ENCODE measurements at regions not wholly inside any gene's neighbourhood (a gene's known extent, or its start where the extent isn't known, plus 50 kb on each side); places are given as distances from the start of the nearest gene placed in this dataset.

DNA sequence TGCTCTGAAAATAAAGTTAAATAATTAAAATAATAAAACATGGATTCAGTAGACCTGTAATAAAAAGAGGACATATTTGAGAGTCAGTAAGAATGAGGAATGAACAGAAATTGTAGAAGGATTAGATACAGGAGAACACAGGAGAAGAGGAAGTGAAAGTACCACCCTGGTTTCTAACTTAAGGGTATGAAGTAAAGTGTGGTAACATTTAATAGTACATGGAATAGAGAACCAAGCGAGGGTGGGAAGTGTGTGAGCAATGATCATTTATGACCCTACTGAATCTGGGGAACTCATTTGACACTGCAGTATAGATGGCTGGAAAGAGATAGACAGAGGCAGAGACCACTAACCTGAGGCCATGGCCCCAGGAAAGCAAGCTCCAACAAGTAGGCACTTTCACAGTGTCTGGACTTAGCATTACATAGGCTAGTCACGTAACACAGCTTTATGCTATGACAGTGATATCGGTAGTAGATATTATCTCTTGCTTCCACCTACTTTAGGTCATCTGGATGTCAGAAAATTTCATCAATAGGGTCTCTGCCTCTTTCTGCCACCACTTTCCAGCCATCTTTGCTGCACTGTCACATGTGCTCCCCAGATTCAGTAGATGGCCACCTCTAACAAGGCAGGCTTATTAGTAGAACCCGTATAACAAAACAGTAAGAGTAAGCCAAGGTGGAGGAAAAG is 633.9 kb upstream of the MIR17HG start:
- intact Hi-C loops (cut with DNase I) = no loop called here
- H3K27ac ChIP-seq = no peak overlapping the region
- no peaks in the 10 kb centered on the region for H3K9me3 ChIP-seq
- DNase-seq (no peak), ATAC-seq (peak; percentile 45 to 63)
- TF ChIP-seq, protein P1, sequence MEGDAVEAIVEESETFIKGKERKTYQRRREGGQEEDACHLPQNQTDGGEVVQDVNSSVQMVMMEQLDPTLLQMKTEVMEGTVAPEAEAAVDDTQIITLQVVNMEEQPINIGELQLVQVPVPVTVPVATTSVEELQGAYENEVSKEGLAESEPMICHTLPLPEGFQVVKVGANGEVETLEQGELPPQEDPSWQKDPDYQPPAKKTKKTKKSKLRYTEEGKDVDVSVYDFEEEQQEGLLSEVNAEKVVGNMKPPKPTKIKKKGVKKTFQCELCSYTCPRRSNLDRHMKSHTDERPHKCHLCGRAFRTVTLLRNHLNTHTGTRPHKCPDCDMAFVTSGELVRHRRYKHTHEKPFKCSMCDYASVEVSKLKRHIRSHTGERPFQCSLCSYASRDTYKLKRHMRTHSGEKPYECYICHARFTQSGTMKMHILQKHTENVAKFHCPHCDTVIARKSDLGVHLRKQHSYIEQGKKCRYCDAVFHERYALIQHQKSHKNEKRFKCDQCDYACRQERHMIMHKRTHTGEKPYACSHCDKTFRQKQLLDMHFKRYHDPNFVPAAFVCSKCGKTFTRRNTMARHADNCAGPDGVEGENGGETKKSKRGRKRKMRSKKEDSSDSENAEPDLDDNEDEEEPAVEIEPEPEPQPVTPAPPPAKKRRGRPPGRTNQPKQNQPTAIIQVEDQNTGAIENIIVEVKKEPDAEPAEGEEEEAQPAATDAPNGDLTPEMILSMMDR (IDR thresholded peaks at IDR 0.05) = no peak
- no peaks in the 10 kb centered on the region for H3K27me3 ChIP-seq (ENCODE audit: low read depth)
- no peak overlapping the region for H3K4me3 ChIP-seq
- no peaks in the 10 kb centered on the region for H3K4me1 ChIP-seq
- no peaks in the 10 kb centered on the region for H3K36me3 ChIP-seq

GRCh38 chr13:90715485-90715884 is 632.0 kb upstream of the MIR17HG start:
- intact Hi-C loops (cut with DNase I) = no loop called here
- Histone ChIP-seq H3K4me1 (no peaks in the 10 kb centered on the region), H3K9me3 (no peaks in the 10 kb centered on the region), H3K27ac (no peak overlapping the region), H3K36me3 (no peaks in the 10 kb centered on the region), H3K27me3 (ENCODE audit: low read depth) (no peaks in the 10 kb centered on the region), H3K4me3 (no peak overlapping the region)
- TF ChIP-seq, protein P1 (IDR thresholded peaks at IDR 0.05) = no peak
- ATAC-seq (no peak), DNase-seq (no peak)

- H3K4me3 ChIP-seq = no peak overlapping the region
- intact Hi-C loops (cut with DNase I) = no loop called here
- no peaks in the 10 kb centered on the region for H3K4me1 ChIP-seq
- DNase-seq (no peak), ATAC-seq (peak; percentile 26 to 30)
- H3K27ac ChIP-seq = no peak overlapping the region
- TF ChIP-seq, protein P1 (IDR thresholded peaks at IDR 0.05) = no peak
- H3K27me3 ChIP-seq (ENCODE audit: low read depth) = no peaks in the 10 kb centered on the region
- no peaks in the 10 kb centered on the region for H3K9me3 ChIP-seq
- no peaks in the 10 kb centered on the region for H3K36me3 ChIP-seq
Measured at GRCh38 chr13:90717451-90717936, 630.0 kb upstream of the MIR17HG start.

- H3K4me1 ChIP-seq = no peaks in the 10 kb centered on the region
- no peaks in the 10 kb centered on the region for H3K27me3 ChIP-seq (ENCODE audit: low read depth)
- intact Hi-C loops (cut with DNase I) = no loop called here
- no peak for DNase-seq
- H3K9me3 ChIP-seq = no peaks in the 10 kb centered on the region
- ATAC-seq = no peak
- H3K36me3 ChIP-seq = no peaks in the 10 kb centered on the region
- H3K4me3 ChIP-seq = no peak overlapping the region
- H3K27ac ChIP-seq = no peak overlapping the region
- TF ChIP-seq, protein P1 (IDR thresholded peaks at IDR 0.05) = no peak
Measured at GRCh38 chr13:90719461-90719860, 628.0 kb upstream of the MIR17HG start.

DNA sequence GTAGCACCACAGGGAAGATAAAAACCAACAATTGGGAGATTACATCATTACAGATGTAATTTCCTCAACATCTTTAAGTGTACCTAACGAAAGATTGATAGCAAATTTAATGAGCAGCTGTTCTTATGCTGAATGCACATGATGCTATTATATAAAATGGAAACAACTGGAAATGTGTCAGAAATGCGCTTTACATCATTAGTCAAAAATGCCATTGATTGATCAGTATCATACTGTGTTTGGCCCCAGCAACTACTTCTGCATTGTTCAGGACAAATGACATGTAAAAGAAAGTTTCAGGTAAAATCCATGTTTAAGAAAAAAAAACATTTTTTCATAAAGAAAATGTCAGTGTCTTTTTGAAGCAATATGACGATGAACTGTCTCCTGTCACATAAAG is 625.5 kb upstream of the MIR17HG start:
- Histone ChIP-seq H3K27me3 (ENCODE audit: low read depth) (no peaks in the 10 kb centered on the region), H3K36me3 (no peaks in the 10 kb centered on the region), H3K27ac (no peak overlapping the region), H3K4me1 (no peaks in the 10 kb centered on the region), H3K4me3 (no peak overlapping the region), H3K9me3 (no peaks in the 10 kb centered on the region)
- intact Hi-C loops (cut with DNase I) = no loop called here
- no peak for DNase-seq
- TF ChIP-seq, protein P1 (IDR thresholded peaks at IDR 0.05) = no peak
- no peak for ATAC-seq

Data from lower lobe of right lung (tissue), 2 donors.